ENCODE measurements at regions not wholly inside any gene's neighbourhood (a gene's known extent, or its start where the extent isn't known, plus 50 kb on each side); places are given as distances from the start of the nearest gene placed in this dataset.
"Not testable (repeated sequence)": the region's sequence is repeated elsewhere in the genome, so short reads cannot be mapped to it uniquely, and the experiment has no call there.

- no peaks in the 10 kb centered on the region for H3K36me3 ChIP-seq (ENCODE audit: insufficient read depth, low read length, poor library complexity, severe bottlenecking)
- no peaks in the 10 kb centered on the region for H3K27me3 ChIP-seq (replicated peaks; ENCODE audit: insufficient read depth, low read depth, low read length, poor library complexity)
- DNase-seq (ENCODE audit: low spot score) = no peak
- CTCF ChIA-PET = no interaction called here
- POLR2A ChIA-PET (ENCODE audit: low non-redundant PET) = no interaction called here
- no peaks in the 10 kb centered on the region for H3K4me1 ChIP-seq (ENCODE audit: insufficient read depth, low read length, poor library complexity, severe bottlenecking)
- no peaks in the 10 kb centered on the region for H3K9me3 ChIP-seq (ENCODE audit: low read depth, low read length, poor library complexity, severe bottlenecking)
- no TSS peak for BruUV-seq (replicated peaks)
- H3K4me3 ChIP-seq (ENCODE audit: low read depth, low read length, poor library complexity, severe bottlenecking) = no peak overlapping the region
- TF ChIP-seq CTCF (conservative IDR thresholded peaks at IDR 0.05; ENCODE audit: low read depth, low read length) (no peak), EZH2 (IDR thresholded peaks at IDR 0.05; ENCODE audit: borderline replicate concordance, low read depth, low read length, poor library complexity, severe bottlenecking) (no peak)
- intact Hi-C loops (cut with micrococcal nuclease; ENCODE audit: unreplicated experiment) = no loop called here
- no peak overlapping the region for H3K27ac ChIP-seq (ENCODE audit: low read depth, low read length, poor library complexity, severe bottlenecking)
These were observed 152.6 kb upstream of the MAST4 start for GRCh38 chr5:66443462-66444130.

GRCh38 chr5:66448070-66448469 is 148.1 kb upstream of the MAST4 start:
- H3K9me3 ChIP-seq (ENCODE audit: low read depth, low read length, poor library complexity, severe bottlenecking); CTCF ChIA-PET; H3K4me1 ChIP-seq (ENCODE audit: insufficient read depth, low read length, poor library complexity, severe bottlenecking); POLR2A ChIA-PET (ENCODE audit: low non-redundant PET); H3K27ac ChIP-seq (ENCODE audit: low read depth, low read length, poor library complexity, severe bottlenecking); DNase-seq (ENCODE audit: low spot score); BruUV-seq (replicated peaks); H3K4me3 ChIP-seq (ENCODE audit: low read depth, low read length, poor library complexity, severe bottlenecking); intact Hi-C loops (cut with micrococcal nuclease; ENCODE audit: unreplicated experiment); H3K27me3 ChIP-seq (replicated peaks; ENCODE audit: insufficient read depth, low read depth, low read length, poor library complexity); H3K36me3 ChIP-seq (ENCODE audit: insufficient read depth, low read length, poor library complexity, severe bottlenecking): not testable (repeated sequence)

- POLR2A ChIA-PET (ENCODE audit: low non-redundant PET) = no interaction called here
- H3K27me3 ChIP-seq (replicated peaks; ENCODE audit: insufficient read depth, low read depth, low read length, poor library complexity) = no peaks in the 10 kb centered on the region
These were observed 146.0 kb upstream of the MAST4 start for GRCh38 chr5:66450237-66450636.

More at GRCh38 chr5:66450237-66450636, 146.0 kb upstream of the MAST4 start:
- Histone ChIP-seq H3K36me3 (ENCODE audit: insufficient read depth, low read length, poor library complexity, severe bottlenecking) (no peaks in the 10 kb centered on the region), H3K4me3 (ENCODE audit: low read depth, low read length, poor library complexity, severe bottlenecking) (no peak overlapping the region), H3K9me3 (ENCODE audit: low read depth, low read length, poor library complexity, severe bottlenecking) (no peaks in the 10 kb centered on the region), H3K4me1 (ENCODE audit: insufficient read depth, low read length, poor library complexity, severe bottlenecking) (no peaks in the 10 kb centered on the region), H3K27ac (ENCODE audit: low read depth, low read length, poor library complexity, severe bottlenecking) (no peak overlapping the region)
- no peak for TF ChIP-seq EZH2 (IDR thresholded peaks at IDR 0.05; ENCODE audit: borderline replicate concordance, low read depth, low read length, poor library complexity, severe bottlenecking)
- no peak for TF ChIP-seq CTCF (conservative IDR thresholded peaks at IDR 0.05; ENCODE audit: low read depth, low read length)
- intact Hi-C loops (cut with micrococcal nuclease; ENCODE audit: unreplicated experiment) = no loop called here
- BruUV-seq (replicated peaks) = no TSS peak
- no peak for DNase-seq (ENCODE audit: low spot score)
- CTCF ChIA-PET = no interaction called here
